ENCODE measurements at regions not wholly inside any gene's neighbourhood (a gene's known extent, or its start where the extent isn't known, plus 50 kb on each side); places are given as distances from the start of the nearest gene placed in this dataset.

- no peak for DNase-seq
Observed at GRCh38 chr18:40698129-40698528, 1256.9 kb upstream of the PIK3C3 start.

DNA sequence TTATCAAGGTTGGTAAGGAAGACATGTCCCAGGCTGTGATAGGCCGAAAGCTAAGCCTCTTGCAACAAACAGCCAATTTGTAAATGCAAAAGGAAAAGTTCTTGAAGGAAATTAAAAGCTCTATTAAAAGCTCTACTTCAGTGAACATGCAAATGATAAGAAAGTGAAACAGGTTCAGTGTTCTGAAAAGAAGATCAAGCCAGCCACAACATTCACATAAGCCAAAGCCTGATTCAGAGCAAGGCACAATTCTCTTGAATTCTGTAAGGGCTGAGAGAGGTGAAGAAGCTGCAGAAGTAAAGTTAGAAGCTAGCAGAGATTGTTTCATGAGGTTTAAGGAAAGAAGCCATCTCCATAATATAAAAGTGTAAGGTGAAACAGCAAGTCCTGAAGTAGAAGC is 1259.5 kb upstream of the PIK3C3 start:
- DNase-seq: no peak

GRCh38 chr18:40692871-40693270 is 1262.2 kb upstream of the PIK3C3 start:
- DNase-seq: peak; percentile 34

- no peak for DNase-seq
Observed at GRCh38 chr18:40690062-40690461, 1265.0 kb upstream of the PIK3C3 start.

DNA sequence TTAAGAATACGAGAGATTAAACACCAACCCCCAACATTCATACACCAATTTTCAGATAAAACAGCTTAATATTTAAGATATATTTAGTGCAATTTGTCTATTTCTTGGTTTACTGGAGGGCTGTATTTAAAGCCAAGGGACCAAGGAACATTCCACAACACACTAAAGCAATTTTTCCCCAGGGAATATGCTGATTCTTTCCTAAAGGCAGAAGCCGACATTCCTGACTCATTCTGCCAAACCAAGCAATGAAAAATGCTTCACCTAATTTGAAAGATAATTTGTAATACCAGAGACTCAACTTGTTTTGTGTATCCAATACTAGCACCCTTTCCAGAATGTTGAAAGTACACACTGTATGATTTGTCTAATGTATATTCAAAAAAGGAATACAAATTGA is 1267.6 kb upstream of the PIK3C3 start:
- DNase-seq: peak; percentile 76

DNA sequence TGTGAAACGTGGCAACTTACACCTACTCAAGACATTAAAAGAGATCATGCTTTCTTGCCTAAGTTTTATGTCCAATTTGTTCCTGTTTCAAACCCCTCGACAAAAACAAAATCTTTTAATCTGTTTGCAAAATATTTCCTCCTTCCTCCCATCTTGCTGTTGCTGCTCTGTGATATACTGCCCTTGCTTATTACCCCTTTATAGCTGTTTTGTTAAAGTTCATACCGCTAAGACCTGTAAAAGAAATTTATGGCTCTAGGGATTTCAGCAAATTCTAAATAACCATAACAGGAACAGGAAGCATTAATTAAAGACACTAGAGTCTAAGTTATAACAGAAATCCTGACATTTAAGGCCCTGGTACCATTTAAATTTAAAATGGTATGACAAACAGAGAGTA is 1268.2 kb upstream of the PIK3C3 start:
- DNase-seq: no peak

- no peak for DNase-seq
Observed at GRCh38 chr18:40685219-40685618, 1269.8 kb upstream of the PIK3C3 start.

- no peak for DNase-seq
Observed at GRCh38 chr18:40678318-40678717, 1276.7 kb upstream of the PIK3C3 start.

GRCh38 chr18:40676668-40677067 is 1278.4 kb upstream of the PIK3C3 start:
- no peak for DNase-seq

GRCh38 chr18:40673150-40673549 is 1281.9 kb upstream of the PIK3C3 start:
- no peak for DNase-seq

DNA sequence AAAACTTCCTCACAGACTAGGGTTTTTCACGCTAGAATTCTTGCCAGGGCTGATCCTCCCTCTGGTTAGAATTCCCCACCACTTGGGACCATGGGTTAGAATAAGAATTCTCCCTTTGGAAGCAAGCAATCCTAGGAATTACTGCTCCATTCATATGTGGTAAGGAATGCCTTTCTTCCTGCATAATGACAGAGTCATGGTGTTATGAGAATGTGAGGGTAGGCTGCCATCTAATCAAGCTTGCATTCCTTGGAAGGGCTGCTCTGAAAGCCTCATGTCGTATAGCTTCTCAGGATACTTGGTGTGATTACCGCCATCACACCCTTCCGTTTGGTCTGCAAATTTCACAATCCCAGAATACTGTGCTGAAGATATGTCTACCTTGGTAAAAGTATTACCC is 1282.4 kb upstream of the PIK3C3 start:
- DNase-seq: peak; percentile 27

DNA sequence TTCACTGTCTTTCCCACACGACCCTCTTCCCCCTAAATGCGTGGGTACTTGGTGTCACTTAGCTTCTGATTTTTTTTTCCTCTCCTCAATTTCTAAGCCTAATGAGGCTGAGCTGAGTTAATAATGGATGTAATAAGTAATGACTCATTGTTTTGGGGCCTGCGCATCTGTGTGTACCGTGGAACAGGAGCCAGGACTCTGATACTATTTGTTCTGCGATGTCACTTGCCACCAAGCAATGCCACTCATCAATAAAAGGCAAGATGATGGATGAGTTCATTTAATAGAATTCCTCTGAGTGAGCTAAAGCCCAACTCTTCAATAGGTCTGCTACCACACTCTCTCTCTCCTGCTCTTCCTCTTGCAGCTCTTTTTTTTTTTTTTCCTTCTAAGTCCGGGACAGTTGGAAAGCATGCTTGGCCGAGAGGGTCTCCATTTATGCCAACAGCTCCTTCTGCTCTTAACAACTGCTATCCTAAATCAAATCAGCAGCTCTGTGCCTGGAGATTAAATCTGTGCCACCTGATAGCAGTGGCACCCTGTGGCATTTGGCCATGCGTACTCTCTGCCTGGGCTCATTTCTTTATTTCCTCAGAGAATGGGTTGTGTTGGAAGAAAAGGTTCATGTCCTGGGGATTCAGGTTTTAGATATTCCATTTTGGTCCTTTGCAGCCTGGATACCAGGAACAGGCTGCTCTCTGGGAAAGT is 1284.2 kb upstream of the PIK3C3 start:
- DNase-seq: no peak

- no peak for DNase-seq
Observed at GRCh38 chr18:40662898-40663437, 1292.1 kb upstream of the PIK3C3 start.

GRCh38 chr18:40653682-40654081 is 1301.4 kb upstream of the PIK3C3 start:
- no peak for DNase-seq

DNA sequence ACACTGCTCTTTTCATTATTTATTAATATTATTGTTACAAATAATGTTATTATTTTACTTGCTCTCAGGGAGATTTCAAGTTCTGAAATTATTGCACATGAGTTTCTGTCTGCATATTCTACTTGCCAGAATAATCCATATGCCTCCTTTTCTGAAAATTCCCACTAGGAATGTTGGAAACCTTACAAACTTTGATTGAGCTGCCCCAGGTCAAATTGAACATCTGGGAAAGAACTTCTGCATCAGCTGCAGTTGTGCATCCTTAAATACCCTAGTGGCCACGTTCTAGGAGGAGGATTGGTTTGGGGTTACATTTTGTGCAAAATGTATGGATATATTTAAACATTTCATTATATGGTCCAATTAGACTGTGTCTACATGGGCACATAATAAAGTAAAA is 1302.7 kb upstream of the PIK3C3 start:
- DNase-seq: no peak

DNA sequence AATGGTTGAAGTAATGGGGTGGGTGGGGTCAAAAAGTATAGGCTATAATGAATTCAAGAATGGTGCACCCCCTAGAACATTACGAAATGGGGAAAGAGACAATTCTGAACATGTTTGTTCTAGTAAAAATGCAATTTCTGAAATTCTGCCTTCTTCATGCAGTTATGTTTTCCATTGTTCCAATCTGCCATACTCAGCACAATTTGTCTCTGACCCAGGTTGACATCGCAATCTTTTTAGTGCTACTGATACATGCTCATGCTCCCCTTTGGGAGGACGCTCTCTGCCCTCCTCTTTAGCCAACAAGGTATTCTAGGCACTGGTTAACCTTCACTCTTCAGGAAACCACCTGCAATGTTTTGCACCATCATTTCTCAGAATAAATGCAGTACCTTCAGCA is 1303.9 kb upstream of the PIK3C3 start:
- DNase-seq: no peak

DNA sequence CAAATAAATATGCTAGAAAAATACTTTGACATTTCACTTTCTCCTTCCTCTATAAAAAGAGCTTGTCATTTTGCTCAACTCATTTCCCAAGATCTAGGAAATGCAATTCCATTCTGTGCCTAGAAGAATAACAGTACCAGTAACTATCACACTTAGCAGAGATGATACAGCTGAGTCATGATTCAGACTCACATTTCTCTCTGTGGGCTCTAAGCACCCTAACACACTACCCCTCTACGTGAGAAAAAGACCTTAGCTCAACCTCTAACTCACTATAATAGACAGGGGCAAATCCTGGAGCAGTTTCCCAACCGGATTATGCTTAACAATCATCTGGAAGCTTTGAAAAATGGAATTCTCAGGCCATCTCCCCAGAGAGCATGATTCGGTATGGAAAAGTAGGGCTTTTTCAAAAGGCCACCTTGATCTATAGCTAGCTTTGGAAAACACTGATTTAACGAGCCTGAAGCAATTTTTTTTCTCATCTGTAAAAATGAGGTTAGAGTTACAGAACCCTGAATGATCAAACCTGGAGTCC is 1312.3 kb upstream of the PIK3C3 start:
- peak; percentile 4 for DNase-seq

DNA sequence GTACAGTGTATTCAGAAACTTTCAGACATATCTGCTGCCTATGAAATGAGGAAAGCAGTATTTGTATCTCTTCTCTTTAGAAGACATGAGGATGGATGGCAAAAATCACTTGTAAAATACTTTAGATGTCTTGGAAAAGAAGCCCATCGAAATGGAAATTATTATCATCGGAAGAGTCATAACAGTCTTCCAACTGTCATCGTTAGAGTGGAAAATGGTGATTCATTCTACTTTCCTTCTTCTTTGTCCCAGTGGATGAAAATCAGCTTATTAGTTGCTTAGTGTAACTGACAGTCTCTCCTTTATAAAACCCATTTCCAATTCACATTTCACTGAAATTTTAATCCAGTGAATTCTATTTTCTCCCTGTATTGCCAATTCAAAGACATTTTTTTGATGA is 1323.7 kb upstream of the PIK3C3 start:
- no peak for DNase-seq

- DNase-seq: no peak
Observed at GRCh38 chr18:40630496-40630895, 1324.5 kb upstream of the PIK3C3 start.

DNA sequence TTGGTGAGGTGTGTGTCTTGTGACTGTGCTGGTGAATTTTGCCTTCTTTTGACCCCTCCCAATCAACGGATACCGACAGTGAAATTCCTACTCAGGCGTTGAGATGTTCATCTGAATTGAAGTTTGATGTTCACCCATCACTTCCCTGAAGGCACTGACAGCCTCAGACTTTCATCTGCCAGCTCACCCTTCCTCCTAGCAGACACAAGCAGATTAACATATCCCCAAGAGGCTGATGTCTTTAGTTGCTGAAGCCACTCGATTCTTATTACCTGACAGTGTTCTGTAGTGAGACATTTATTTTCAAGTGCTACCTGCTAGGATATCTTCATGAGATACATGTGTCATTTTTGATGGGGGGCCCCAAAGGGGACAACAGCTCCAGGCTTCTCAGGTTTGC is 1330.1 kb upstream of the PIK3C3 start:
- no peak for DNase-seq

GRCh38 chr18:40613721-40614120 is 1341.3 kb upstream of the PIK3C3 start:
- no peak for DNase-seq

- DNase-seq: no peak
Observed at GRCh38 chr18:40612356-40612755, 1342.7 kb upstream of the PIK3C3 start.

GRCh38 chr18:40608226-40608625 is 1346.8 kb upstream of the PIK3C3 start:
- DNase-seq: no peak

DNA sequence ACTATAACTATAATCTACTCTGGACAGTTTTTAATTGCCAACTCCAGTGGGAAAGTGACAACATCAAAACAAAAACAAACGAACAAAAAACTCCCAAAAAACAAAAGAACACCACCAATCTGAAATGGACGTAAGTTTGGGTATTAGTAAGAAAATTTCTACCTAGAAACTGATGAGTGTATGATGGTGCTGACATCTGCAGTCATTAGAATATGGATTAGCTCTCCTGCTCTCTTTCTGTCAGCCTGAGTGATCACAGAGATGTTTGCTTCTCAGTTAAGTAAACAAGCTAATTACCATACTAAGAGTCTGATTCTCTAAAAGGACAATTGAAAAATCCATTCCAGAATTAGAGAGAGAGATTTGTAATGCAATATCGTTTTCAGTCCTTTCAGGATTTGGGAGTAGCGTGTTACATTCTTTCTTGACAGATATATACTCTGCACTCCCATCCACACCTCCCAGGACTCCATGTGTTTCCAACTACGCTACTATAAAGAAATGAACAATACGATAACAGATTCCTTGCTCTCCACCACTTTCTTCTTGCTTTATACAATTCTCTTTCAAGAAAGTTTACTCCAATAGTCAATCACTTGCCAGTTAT is 1347.4 kb upstream of the PIK3C3 start:
- DNase-seq: peak; percentile 4
